ENCODE measurements at regions not wholly inside any gene's neighbourhood (a gene's known extent, or its start where the extent isn't known, plus 50 kb on each side); places are given as distances from the start of the nearest gene placed in this dataset.

DNA sequence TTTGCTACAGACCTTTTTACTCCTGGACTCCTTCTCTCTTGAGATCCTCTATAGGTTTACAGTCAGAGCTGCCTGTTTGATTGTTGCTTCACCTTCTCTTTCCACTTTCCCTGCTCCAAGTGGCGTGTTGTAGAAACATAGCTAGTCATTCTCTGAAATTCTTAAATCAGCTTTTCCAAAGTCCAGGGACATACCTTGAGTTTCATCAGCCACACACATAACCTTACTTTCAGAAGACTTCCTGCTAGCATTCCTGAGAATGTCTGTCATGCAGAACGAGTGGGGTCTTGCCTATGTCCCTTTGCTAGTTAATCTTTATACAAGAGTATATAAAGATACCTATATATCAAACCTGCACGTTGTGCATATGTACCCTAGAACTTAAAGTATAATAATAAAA is 230.3 kb upstream of the ZNF462 start:
- TF ChIP-seq, protein P1, sequence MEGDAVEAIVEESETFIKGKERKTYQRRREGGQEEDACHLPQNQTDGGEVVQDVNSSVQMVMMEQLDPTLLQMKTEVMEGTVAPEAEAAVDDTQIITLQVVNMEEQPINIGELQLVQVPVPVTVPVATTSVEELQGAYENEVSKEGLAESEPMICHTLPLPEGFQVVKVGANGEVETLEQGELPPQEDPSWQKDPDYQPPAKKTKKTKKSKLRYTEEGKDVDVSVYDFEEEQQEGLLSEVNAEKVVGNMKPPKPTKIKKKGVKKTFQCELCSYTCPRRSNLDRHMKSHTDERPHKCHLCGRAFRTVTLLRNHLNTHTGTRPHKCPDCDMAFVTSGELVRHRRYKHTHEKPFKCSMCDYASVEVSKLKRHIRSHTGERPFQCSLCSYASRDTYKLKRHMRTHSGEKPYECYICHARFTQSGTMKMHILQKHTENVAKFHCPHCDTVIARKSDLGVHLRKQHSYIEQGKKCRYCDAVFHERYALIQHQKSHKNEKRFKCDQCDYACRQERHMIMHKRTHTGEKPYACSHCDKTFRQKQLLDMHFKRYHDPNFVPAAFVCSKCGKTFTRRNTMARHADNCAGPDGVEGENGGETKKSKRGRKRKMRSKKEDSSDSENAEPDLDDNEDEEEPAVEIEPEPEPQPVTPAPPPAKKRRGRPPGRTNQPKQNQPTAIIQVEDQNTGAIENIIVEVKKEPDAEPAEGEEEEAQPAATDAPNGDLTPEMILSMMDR (IDR thresholded peaks at IDR 0.05) = no peak
- no peak for TF ChIP-seq POLR2A (IDR thresholded peaks at IDR 0.05)
- TF ChIP-seq EP300 (IDR thresholded peaks at IDR 0.05) = no peak
